Vagina (tissue), 2 donors: ENCODE measurements at regions not wholly inside any gene's neighbourhood (a gene's known extent, or its start where the extent isn't known, plus 50 kb on each side); places are given as distances from the start of the nearest gene placed in this dataset.
"Not testable (repeated sequence)": the region's sequence is repeated elsewhere in the genome, so short reads cannot be mapped to it uniquely, and the experiment has no call there.

ENCODE experiments used
- POLR2A ChIP-seq, 2 donors: fragments of 450-650 bp; IDR thresholded peaks; one replicate each; pipeline ENCODE4 v1.6.1; 2017; ENCODE audit warnings: antibody characterized with exemption in 2 of 2, mild to moderate bottlenecking in 2 of 2, moderate library complexity in 2 of 2
- POLR2AphosphoS5 ChIP-seq, 2 donors: sonication (generic); formaldehyde crosslinking; IDR thresholded peaks; one replicate each; pipeline ENCODE4 v1.9.0; 2017; ENCODE audit warnings: antibody characterized with exemption in 2 of 2, mild to moderate bottlenecking in 2 of 2, low read depth in 1 of 2; ENCODE audit not compliant: insufficient read depth in 1 of 2
- TF ChIP-seq, protein P1 (sequence below), 3 experiments: fragments of 450-650 bp in 2 of 3; fragments of 200-600 bp in 1 of 3; sonication (generic) in 1 of 3; IDR thresholded peaks; one replicate each; pipeline ENCODE4 v1.5.1; 2017 to 2019; ENCODE audit warnings: antibody characterized with exemption in 3 of 3, mild to moderate bottlenecking in 2 of 3, moderate library complexity in 2 of 3

DNA sequence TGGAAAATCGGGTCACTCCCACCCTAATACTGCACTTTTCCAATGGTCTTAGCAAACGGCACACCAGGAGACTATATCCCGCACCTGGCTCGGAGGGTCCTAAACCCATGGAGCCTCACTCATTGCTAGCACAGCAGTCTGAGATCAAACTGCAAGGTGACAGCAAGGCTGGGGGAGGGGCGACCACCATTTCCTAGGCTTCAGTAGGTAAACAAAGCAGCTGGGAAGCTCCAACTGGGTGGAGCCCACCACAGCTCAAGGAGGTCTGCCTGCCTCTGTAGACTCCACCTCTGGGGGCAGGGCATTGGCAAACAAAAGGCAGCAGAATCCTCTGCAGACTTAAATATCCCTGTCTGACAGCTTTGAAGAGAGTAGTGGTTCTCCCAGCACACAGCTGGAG, 109.0 kb upstream of the DEFB108B start:
- TF ChIP-seq, protein P1, sequence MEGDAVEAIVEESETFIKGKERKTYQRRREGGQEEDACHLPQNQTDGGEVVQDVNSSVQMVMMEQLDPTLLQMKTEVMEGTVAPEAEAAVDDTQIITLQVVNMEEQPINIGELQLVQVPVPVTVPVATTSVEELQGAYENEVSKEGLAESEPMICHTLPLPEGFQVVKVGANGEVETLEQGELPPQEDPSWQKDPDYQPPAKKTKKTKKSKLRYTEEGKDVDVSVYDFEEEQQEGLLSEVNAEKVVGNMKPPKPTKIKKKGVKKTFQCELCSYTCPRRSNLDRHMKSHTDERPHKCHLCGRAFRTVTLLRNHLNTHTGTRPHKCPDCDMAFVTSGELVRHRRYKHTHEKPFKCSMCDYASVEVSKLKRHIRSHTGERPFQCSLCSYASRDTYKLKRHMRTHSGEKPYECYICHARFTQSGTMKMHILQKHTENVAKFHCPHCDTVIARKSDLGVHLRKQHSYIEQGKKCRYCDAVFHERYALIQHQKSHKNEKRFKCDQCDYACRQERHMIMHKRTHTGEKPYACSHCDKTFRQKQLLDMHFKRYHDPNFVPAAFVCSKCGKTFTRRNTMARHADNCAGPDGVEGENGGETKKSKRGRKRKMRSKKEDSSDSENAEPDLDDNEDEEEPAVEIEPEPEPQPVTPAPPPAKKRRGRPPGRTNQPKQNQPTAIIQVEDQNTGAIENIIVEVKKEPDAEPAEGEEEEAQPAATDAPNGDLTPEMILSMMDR (IDR thresholded peaks at IDR 0.05), result not testable (repeated sequence)
- not testable (repeated sequence) for TF ChIP-seq POLR2A (IDR thresholded peaks at IDR 0.05); POLR2AphosphoS5 (IDR thresholded peaks at IDR 0.05; ENCODE audit: insufficient read depth in 1 of 2, low read depth in 1 of 2)
